HCT116 (cell line): ENCODE measurements at regions not wholly inside any gene's neighbourhood (a gene's known extent, or its start where the extent isn't known, plus 50 kb on each side); places are given as distances from the start of the nearest gene placed in this dataset.

Experiments used
- ATAC-seq: fragments of 200-7000 bp; cut with Tn5 transposase; 2 replicates; pipeline ENCODE4 v1.9.1; 2020; ENCODE audit warnings: mild to moderate bottlenecking, moderate library complexity
- BruUV-seq: library from RNA; stranded (reverse); fragments of 400-500 nt; replicated peaks from 2 replicates; lab custom pipeline; 2021; lab: Mats Ljungman, UMichigan
- CTCF ChIA-PET: fragments of 300-600 bp; sonication (Branson Sonifier 250); formaldehyde crosslinking; loops from one replicate; lab custom pipeline; 2021; ENCODE audit warnings: antibody characterized with exemption; lab: Charles Lee
- POLR2A ChIA-PET: fragments of 300-600, 350-600 bp; sonication (Branson Sonifier 250); formaldehyde crosslinking; loops from one replicate; lab custom pipeline; 2021; ENCODE audit warnings: antibody characterized with exemption; lab: Charles Lee
- RAD21 ChIA-PET, 2 experiments: fragments of 300-600 bp; sonication (Branson Sonifier 250); formaldehyde crosslinking; loops; one replicate each; lab custom pipeline; 2023; ENCODE audit warnings: low total read pairs in 2 of 2; ENCODE audit not compliant: uncharacterized antibody in 2 of 2, unreplicated experiment in 2 of 2, low non-redundant PET in 1 of 2; lab: Charles Lee
- DNase-seq: peaks from one replicate; pipeline ENCODE4 v3.0.0-alpha.2; 2010; ENCODE audit warnings: low read depth, low spot score
- H2AFZ ChIP-seq: fragments of 200-600 bp; shearing (Covaris generic), sonication (generic); 2 replicates; pipeline ENCODE4 v1.6.1; 2017; ENCODE audit warnings: low read depth, mixed run types, mixed read lengths, antibody characterized with exemption, low read length; ENCODE audit not compliant: poor library complexity, severe bottlenecking
- H3K27ac ChIP-seq: 2 replicates; pipeline ENCODE4 v1.5.1; 2012; ENCODE audit warnings: low read depth, low read length
- H3K27me3 ChIP-seq: fragments of 200-600 bp; sonication (generic); 2 replicates; pipeline ENCODE4 v1.6.1; 2016; ENCODE audit warnings: mixed run types, low read length, mixed read lengths; ENCODE audit not compliant: insufficient read depth
- H3K36me3 ChIP-seq, 2 experiments: fragments of 200-500 bp in 1 of 2; fragments of 200-600 bp in 1 of 2; sonication (Bioruptor generic) in 1 of 2; sonication (generic) in 1 of 2; 2 replicates each; pipeline versions ENCODE4 v1.5.1 to v1.6.1; 2014 to 2016; ENCODE audit warnings: low read length in 2 of 2, inconsistent platforms in 1 of 2, mixed read lengths in 1 of 2, mixed run types in 1 of 2; ENCODE audit not compliant: insufficient read depth in 2 of 2, control insufficient read depth in 1 of 2
- H3K4me1 ChIP-seq, 2 experiments: fragments of 200-600 bp in 1 of 2; sonication (generic) in 1 of 2; 2 replicates each; pipeline versions ENCODE4 v1.5.1 to v1.6.1; 2012 to 2017; ENCODE audit warnings: low read length in 2 of 2, inconsistent platforms in 1 of 2, mild to moderate bottlenecking in 1 of 2, mixed read lengths in 1 of 2, mixed run types in 1 of 2, moderate library complexity in 1 of 2; ENCODE audit not compliant: insufficient read depth in 2 of 2, control insufficient read depth in 1 of 2
- H3K4me2 ChIP-seq: fragments of 200-600 bp; sonication (generic); 2 replicates; pipeline ENCODE4 v1.6.1; 2017; ENCODE audit warnings: mixed run types, low read length, mixed read lengths
- H3K4me3 ChIP-seq, 2 experiments: fragments of 200-600 bp in 1 of 2; sonication (generic) in 1 of 2; replicated peaks in 1 of 2; 2 replicates each; pipeline ENCODE4 v1.5.1; 2011 to 2016; ENCODE audit warnings: low read length in 2 of 2, control low read depth in 1 of 2, low read depth in 1 of 2, mild to moderate bottlenecking in 1 of 2, mixed read lengths in 1 of 2, mixed run types in 1 of 2
- H3K79me2 ChIP-seq: fragments of 200-600 bp; sonication (generic); 2 replicates; pipeline ENCODE4 v1.6.1; 2017; ENCODE audit warnings: mild to moderate bottlenecking, mixed run types, low read length, moderate library complexity, mixed read lengths; ENCODE audit not compliant: insufficient read depth
- H3K9ac ChIP-seq: fragments of 200-600 bp; sonication (generic); 2 replicates; pipeline ENCODE4 v1.6.1; 2016; ENCODE audit warnings: low read length, mixed read lengths
- H3K9me2 ChIP-seq: fragments of 200-600 bp; sonication (generic), shearing (Covaris generic); 2 replicates; pipeline ENCODE4 v1.6.1; 2017; ENCODE audit warnings: mixed run types, mild to moderate bottlenecking, moderate library complexity; ENCODE audit not compliant: insufficient read depth
- H3K9me3 ChIP-seq, 2 experiments: fragments of 200-500 bp in 1 of 2; fragments of 200-600 bp in 1 of 2; sonication (Bioruptor generic) in 1 of 2; sonication (generic) in 1 of 2; 2 replicates each; pipeline ENCODE4 v1.6.1; 2014 to 2017; ENCODE audit warnings: low read length in 2 of 2, mixed read lengths in 2 of 2, inconsistent platforms in 1 of 2, low read depth in 1 of 2, mild to moderate bottlenecking in 1 of 2, mixed run types in 1 of 2, moderate library complexity in 1 of 2; ENCODE audit not compliant: control insufficient read depth in 1 of 2, insufficient read depth in 1 of 2
- H4K20me1 ChIP-seq: fragments of 200-600 bp; sonication (generic), shearing (Covaris generic); 2 replicates; pipeline ENCODE4 v1.6.1; 2017; ENCODE audit warnings: mixed run types, mild to moderate bottlenecking, moderate library complexity; ENCODE audit not compliant: insufficient read depth
- ATF3 ChIP-seq: IDR thresholded peaks from 2 replicates; pipeline ENCODE4 v1.6.1; 2012
- CBX3 ChIP-seq: IDR thresholded peaks from 2 replicates; pipeline ENCODE4 v1.6.1; 2012; ENCODE audit warnings: low read depth
- CEBPB ChIP-seq: IDR thresholded peaks from 2 replicates; pipeline ENCODE4 v1.6.1; 2012; ENCODE audit warnings: low read depth
- CTCF ChIP-seq, 3 experiments: fragments of 200-600 bp in 1 of 3; sonication (generic) in 1 of 3; IDR thresholded peaks in 2 of 3; conservative IDR thresholded peaks in 1 of 3; 2 replicates each; pipeline ENCODE4 v1.5.1; 2012 to 2017; ENCODE audit warnings: low read depth in 2 of 3, low read length in 2 of 3, antibody characterized with exemption in 1 of 3, borderline replicate concordance in 1 of 3, control low read depth in 1 of 3, mild to moderate bottlenecking in 1 of 3, mixed read lengths in 1 of 3, mixed run types in 1 of 3, moderate library complexity in 1 of 3; ENCODE audit not compliant: insufficient read depth in 1 of 3
- EGR1 ChIP-seq: IDR thresholded peaks from 2 replicates; pipeline ENCODE4 v1.6.1; 2012; ENCODE audit warnings: low read depth
- ELF1 ChIP-seq: IDR thresholded peaks from 2 replicates; pipeline ENCODE4 v1.6.1; 2012; ENCODE audit warnings: low read depth, borderline replicate concordance
- EZH2 ChIP-seq: fragments of 200-600 bp; sonication (generic); IDR thresholded peaks from 2 replicates; pipeline ENCODE4 v1.6.1; 2017; ENCODE audit warnings: antibody characterized with exemption, mixed run types
- EZH2phosphoT487 ChIP-seq: fragments of 200-600 bp; IDR thresholded peaks from 2 replicates; pipeline ENCODE4 v1.6.1; 2018; ENCODE audit warnings: antibody characterized with exemption, borderline replicate concordance
- JUND ChIP-seq: IDR thresholded peaks from 2 replicates; pipeline ENCODE4 v1.6.1; 2012
- POLR2A ChIP-seq: IDR thresholded peaks from 2 replicates; pipeline ENCODE4 v1.7.0; 2011; ENCODE audit warnings: borderline replicate concordance; ENCODE audit not compliant: insufficient read depth, insufficient read length; ENCODE audit errors: extremely low read depth
- RAD21 ChIP-seq: IDR thresholded peaks from 2 replicates; pipeline ENCODE4 v1.6.1; 2012; ENCODE audit warnings: low read depth, mild to moderate bottlenecking
- SP1 ChIP-seq: IDR thresholded peaks from 2 replicates; pipeline ENCODE4 v1.6.1; 2012; ENCODE audit warnings: low read depth
- SRF ChIP-seq: IDR thresholded peaks from 2 replicates; pipeline ENCODE4 v1.6.1; 2012; ENCODE audit warnings: low read depth
- TCF7L2 ChIP-seq: IDR thresholded peaks from 2 replicates; pipeline ENCODE4 v1.7.0; 2011; ENCODE audit warnings: borderline replicate concordance, inconsistent platforms; ENCODE audit not compliant: insufficient read depth, insufficient read length; ENCODE audit errors: extremely low read depth
- YY1 ChIP-seq: IDR thresholded peaks from 2 replicates; pipeline ENCODE4 v1.6.1; 2011; ENCODE audit warnings: low read length, low read depth, moderate library complexity, mild to moderate bottlenecking; ENCODE audit not compliant: insufficient replicate concordance; ENCODE audit errors: extremely low read depth
- ZBTB33 ChIP-seq: IDR thresholded peaks from 2 replicates; pipeline ENCODE4 v1.6.1; 2011; ENCODE audit warnings: mild to moderate bottlenecking, low read length, moderate library complexity; ENCODE audit not compliant: insufficient replicate concordance; ENCODE audit errors: extremely low read depth
- ZFX ChIP-seq: fragments of 450-650 bp; IDR thresholded peaks from 2 replicates; pipeline ENCODE4 v1.6.1; 2017
- ZNF274 ChIP-seq: fragments of 200-500 bp; sonication (Bioruptor generic); IDR thresholded peaks from 2 replicates; pipeline ENCODE4 v1.6.1; 2014; ENCODE audit warnings: mild to moderate bottlenecking, low read depth, low read length, inconsistent platforms
- intact Hi-C: fragments of 100-400 bp; cut with micrococcal nuclease; formaldehyde crosslinking; loops from 2 replicates; pipeline ENCODE4 v1.10.0; 2022
- TF ChIP-seq, protein P1 (sequence below): IDR thresholded peaks from 2 replicates; pipeline ENCODE4 v1.6.1; 2012

GRCh38 chr7:51517187-51517586, 200.6 kb upstream of the COBL start:
- RAD21 ChIA-PET = no interaction called here
- Histone ChIP-seq H3K4me2 (no peak overlapping the region), H3K27ac (no peak overlapping the region), H3K4me3 (no peak overlapping the region), H3K4me1 (no peaks in the 10 kb centered on the region), H3K9me3 (no peaks in the 10 kb centered on the region), H2AFZ (no peak overlapping the region), H3K9me2 (no peaks in the 10 kb centered on the region), H3K27me3 (no peaks in the 10 kb centered on the region), H3K9ac (no peak overlapping the region), H4K20me1 (no peaks in the 10 kb centered on the region), H3K36me3 (no peaks in the 10 kb centered on the region), H3K79me2 (no peaks in the 10 kb centered on the region)
- no TSS peak for BruUV-seq
- no peak for DNase-seq
- POLR2A ChIA-PET = no interaction called here
- CTCF ChIA-PET = no interaction called here
- intact Hi-C loops = no loop called here
- ATAC-seq = no peak
- no peak for TF ChIP-seq POLR2A
- no peak for TF ChIP-seq EZH2
- no peak for TF ChIP-seq RAD21
- no peak for TF ChIP-seq ZBTB33
- no peak for TF ChIP-seq CBX3
- TF ChIP-seq JUND = no peak
- no peak for TF ChIP-seq CEBPB
- no peak for TF ChIP-seq SP1
- TF ChIP-seq, protein P1, sequence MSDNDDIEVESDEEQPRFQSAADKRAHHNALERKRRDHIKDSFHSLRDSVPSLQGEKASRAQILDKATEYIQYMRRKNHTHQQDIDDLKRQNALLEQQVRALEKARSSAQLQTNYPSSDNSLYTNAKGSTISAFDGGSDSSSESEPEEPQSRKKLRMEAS = no peak
- TF ChIP-seq EZH2phosphoT487 = no peak
- TF ChIP-seq ELF1 = no peak
- TF ChIP-seq CTCF (IDR thresholded peaks at IDR 0.05 in 2 of 3, conservative IDR thresholded peaks at IDR 0.05 in 1 of 3; ENCODE audit: borderline replicate concordance in 1 of 3, insufficient read depth in 1 of 3, low read depth in 2 of 3, low read length in 2 of 3) = no peak
- TF ChIP-seq TCF7L2 = no peak
- no peak for TF ChIP-seq ZFX
- no peak for TF ChIP-seq EGR1
- no peak for TF ChIP-seq YY1
- TF ChIP-seq ZNF274 = no peak
- no peak for TF ChIP-seq SRF
- TF ChIP-seq ATF3 = no peak
